Ovary (tissue), 7 donors: ENCODE measurements at regions not wholly inside any gene's neighbourhood (a gene's known extent, or its start where the extent isn't known, plus 50 kb on each side); places are given as distances from the start of the nearest gene placed in this dataset.

ENCODE experiments used
- DNase-seq, 5 donors: peaks; one replicate each; pipeline ENCODE4 v3.0.0-alpha.2; 2019 to 2020
- H3K27ac ChIP-seq, 2 donors: fragments of 200-600 bp; one replicate each; pipeline versions ENCODE4 v1.5.1 to v1.8.0; 2019 to 2022
- H3K27me3 ChIP-seq: fragments of 200-600 bp; one replicate; pipeline ENCODE4 v1.8.0; 2022
- H3K36me3 ChIP-seq: fragments of 200-600 bp; sonication (generic); one replicate; pipeline ENCODE4 v1.5.1; 2019
- H3K4me1 ChIP-seq: one replicate; pipeline ENCODE4 v1.8.1; 2013; ENCODE audit warnings: mild to moderate bottlenecking, moderate library complexity; ENCODE audit not compliant: insufficient read depth
- H3K4me3 ChIP-seq: fragments of 200-600 bp; sonication (generic); one replicate; pipeline ENCODE4 v1.5.1; 2017
- H3K9me3 ChIP-seq, 2 donors: fragments of 200-600 bp in 1 of 2; sonication (generic) in 1 of 2; one replicate each; pipeline versions ENCODE4 v1.5.1 to v1.8.1; 2013 to 2019; ENCODE audit warnings: mild to moderate bottlenecking in 1 of 2, moderate library complexity in 1 of 2
- CTCF ChIP-seq, 3 donors: fragments of 450-650 bp in 2 of 3; fragments of 200-600 bp in 1 of 3; IDR thresholded peaks; one replicate each; pipeline versions ENCODE4 v1.5.1 to v1.8.0; 2016 to 2022; ENCODE audit warnings: antibody characterized with exemption in 3 of 3, mild to moderate bottlenecking in 1 of 3
- EP300 ChIP-seq: sonication (generic); formaldehyde crosslinking; IDR thresholded peaks from one replicate; pipeline ENCODE4 v1.6.1; 2017; ENCODE audit warnings: antibody characterized with exemption
- POLR2A ChIP-seq: fragments of 450-650 bp; IDR thresholded peaks from one replicate; pipeline ENCODE4 v1.6.1; 2017; ENCODE audit warnings: antibody characterized with exemption, mild to moderate bottlenecking, moderate library complexity
- WGBS, 3 donors: extraction: QIAGEN DNeasy Blood & Tissue Kit in 1 of 3; methylation state at CpG; one replicate each; pipeline versions ENCODE4 v1.1.5 to v1.1.7; 2013 to 2017; 5-methylcytosine and 5-hydroxymethylcytosine counted together
- intact Hi-C, 4 donors: fragments of 100-400 bp; cut with DNase I; formaldehyde crosslinking; loops; one replicate each; pipeline versions ENCODE4 v1.11.0 to v1.15.1; 2022 to 2023
- donor health status: DM: no; HTN: no; CAD: no; lungs with moderate emphysema.
- donor health status: DM: no; HTN: no; CAD: no.
- donor health status: Bipolar disorder and iron deficiency.
- donor health status: DM: no; HTN: no; CAD: no.
- donor health status: DM: yes; HTN: yes; CAD: no.

DNA sequence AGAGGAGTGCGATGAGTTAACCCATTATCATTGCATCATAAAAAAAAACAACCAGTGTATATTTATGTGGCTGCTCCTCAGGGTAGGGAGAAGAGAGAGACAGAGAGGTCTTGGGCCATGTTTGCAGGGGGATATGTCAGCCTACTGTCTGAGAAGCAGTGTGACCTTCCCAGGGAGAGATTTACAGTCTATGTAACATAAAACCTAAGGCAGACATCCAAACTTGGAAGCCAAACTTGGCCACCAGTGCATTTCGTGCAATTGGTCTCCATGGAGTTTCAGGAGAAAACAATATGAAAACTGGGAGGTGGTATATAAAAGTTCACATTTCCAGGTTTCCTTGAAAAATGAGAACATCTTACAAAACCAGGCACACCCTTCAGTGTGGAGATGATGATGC lies 85.9 kb upstream of the CXCL12 start:
- no peak overlapping the region for H3K4me3 ChIP-seq
- no peaks in the 10 kb centered on the region for H3K36me3 ChIP-seq
- intact Hi-C loops = no loop called here
- WGBS, 3 donors = 27 to 42% (median 27%) methylated on average over 2 of the region's 2 CpGs
- H3K9me3 ChIP-seq = no peaks in the 10 kb centered on the region
- H3K27ac ChIP-seq = no peak overlapping the region
- TF ChIP-seq CTCF (IDR thresholded peaks at IDR 0.05) (no peak), POLR2A (no peak), EP300 (no peak)
- no peak for DNase-seq
- H3K27me3 ChIP-seq = no peaks in the 10 kb centered on the region
- H3K4me1 ChIP-seq = no peaks in the 10 kb centered on the region

DNA sequence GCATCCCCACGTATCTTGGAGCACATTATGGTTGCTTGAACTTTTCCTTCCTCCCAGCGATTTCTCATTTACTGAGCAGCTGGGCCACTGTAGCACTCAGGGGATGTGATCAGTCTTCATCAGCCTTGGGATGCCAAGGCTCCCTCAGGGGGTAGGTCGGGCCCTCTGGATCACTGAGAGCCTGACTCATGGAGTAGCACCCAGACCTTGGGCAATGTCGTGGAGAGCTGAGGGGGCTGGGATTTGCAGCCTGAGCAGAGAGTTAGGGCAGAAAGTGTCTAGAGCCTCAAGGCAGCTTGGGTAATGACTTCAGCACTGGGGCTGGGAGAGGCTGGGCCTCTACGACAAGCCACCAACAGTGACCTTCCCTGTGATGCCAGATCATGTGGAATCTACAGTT lies 86.5 kb upstream of the CXCL12 start:
- WGBS, 3 donors = 76 to 85% (median 85%) methylated on average over 5 of the region's 5 CpGs
- intact Hi-C loops = no loop called here
- no peak for DNase-seq

DNA sequence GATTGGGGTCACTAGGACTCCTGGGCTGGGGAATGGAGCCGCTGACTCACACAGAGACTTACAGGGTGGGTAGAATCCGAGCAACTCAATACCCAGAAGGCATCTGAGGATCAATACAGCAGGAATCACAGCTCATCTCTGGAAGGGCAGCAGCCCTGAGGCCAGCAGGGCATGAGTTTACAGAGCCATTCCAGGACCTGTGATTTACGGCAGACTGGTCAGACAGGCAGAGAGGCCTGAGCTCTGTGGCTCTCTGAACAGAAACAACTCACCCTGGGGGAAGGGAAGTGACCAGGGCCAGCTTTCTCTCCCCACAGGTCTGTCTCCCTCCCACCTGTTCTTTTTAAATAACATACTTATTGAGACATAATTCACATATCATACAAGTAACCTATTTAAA lies 88.2 kb upstream of the CXCL12 start:
- H3K4me3 ChIP-seq = no peak overlapping the region
- intact Hi-C loops = no loop called here
- TF ChIP-seq CTCF (IDR thresholded peaks at IDR 0.05) = no peak
- no peak for TF ChIP-seq EP300
- no peak for TF ChIP-seq POLR2A
- H3K4me1 ChIP-seq = peaks cover 5% of the 10 kb centered on the region
- no peaks in the 10 kb centered on the region for H3K36me3 ChIP-seq
- H3K27me3 ChIP-seq = no peaks in the 10 kb centered on the region
- no peak overlapping the region for H3K27ac ChIP-seq
- 83 to 90% (median 90%) methylated on average over 3 of the region's 3 CpGs for WGBS, 3 donors
- H3K9me3 ChIP-seq = no peaks in the 10 kb centered on the region
- no peak for DNase-seq

More for the DNA sequence above, 86.5 kb upstream of the CXCL12 start:
- TF ChIP-seq POLR2A (no peak), CTCF (IDR thresholded peaks at IDR 0.05) (no peak), EP300 (no peak)
- H3K27me3 ChIP-seq = no peaks in the 10 kb centered on the region
- no peaks in the 10 kb centered on the region for H3K9me3 ChIP-seq
- no peak overlapping the region for H3K4me3 ChIP-seq
- H3K4me1 ChIP-seq = peaks cover under 1% of the 10 kb centered on the region
- H3K27ac ChIP-seq = no peak overlapping the region
- no peaks in the 10 kb centered on the region for H3K36me3 ChIP-seq

- Histone ChIP-seq H3K36me3 (no peaks in the 10 kb centered on the region), H3K9me3 (no peaks in the 10 kb centered on the region), H3K27ac (no peak overlapping the region), H3K4me1 (peaks cover 8% of the 10 kb centered on the region), H3K4me3 (no peak overlapping the region), H3K27me3 (no peaks in the 10 kb centered on the region)
- intact Hi-C loops = no loop called here
- 77 to 91% (median 90%) methylated on average over 8 of the region's 8 CpGs for WGBS, 3 donors
- TF ChIP-seq POLR2A = no peak
- TF ChIP-seq CTCF (IDR thresholded peaks at IDR 0.05) = no peak
- TF ChIP-seq EP300 = no peak
- DNase-seq = no peak
Observed at GRCh38 chr10:44476409-44477045, 91.6 kb upstream of the CXCL12 start.
